Transverse colon (tissue), 3 donors: ENCODE measurements at regions not wholly inside any gene's neighbourhood (a gene's known extent, or its start where the extent isn't known, plus 50 kb on each side); places are given as distances from the start of the nearest gene placed in this dataset.

Experiments
- POLR2A ChIP-seq: fragments of 450-650 bp; IDR thresholded peaks from one replicate; pipeline ENCODE4 v1.6.1; 2016; ENCODE audit warnings: antibody characterized with exemption, mild to moderate bottlenecking, moderate library complexity
- TF ChIP-seq, protein P1 (sequence below), 5 experiments: fragments of 200-600 bp in 3 of 5; fragments of 450-650 bp in 2 of 5; sonication (generic) in 3 of 5; IDR thresholded peaks; 1 replicate in 2 of 5; 2 replicates in 3 of 5; pipeline ENCODE4 v1.5.1; 2016 to 2017; ENCODE audit warnings: antibody characterized with exemption in 5 of 5, inconsistent platforms in 3 of 5, mild to moderate bottlenecking in 2 of 5, moderate library complexity in 1 of 5

- TF ChIP-seq, protein P1, sequence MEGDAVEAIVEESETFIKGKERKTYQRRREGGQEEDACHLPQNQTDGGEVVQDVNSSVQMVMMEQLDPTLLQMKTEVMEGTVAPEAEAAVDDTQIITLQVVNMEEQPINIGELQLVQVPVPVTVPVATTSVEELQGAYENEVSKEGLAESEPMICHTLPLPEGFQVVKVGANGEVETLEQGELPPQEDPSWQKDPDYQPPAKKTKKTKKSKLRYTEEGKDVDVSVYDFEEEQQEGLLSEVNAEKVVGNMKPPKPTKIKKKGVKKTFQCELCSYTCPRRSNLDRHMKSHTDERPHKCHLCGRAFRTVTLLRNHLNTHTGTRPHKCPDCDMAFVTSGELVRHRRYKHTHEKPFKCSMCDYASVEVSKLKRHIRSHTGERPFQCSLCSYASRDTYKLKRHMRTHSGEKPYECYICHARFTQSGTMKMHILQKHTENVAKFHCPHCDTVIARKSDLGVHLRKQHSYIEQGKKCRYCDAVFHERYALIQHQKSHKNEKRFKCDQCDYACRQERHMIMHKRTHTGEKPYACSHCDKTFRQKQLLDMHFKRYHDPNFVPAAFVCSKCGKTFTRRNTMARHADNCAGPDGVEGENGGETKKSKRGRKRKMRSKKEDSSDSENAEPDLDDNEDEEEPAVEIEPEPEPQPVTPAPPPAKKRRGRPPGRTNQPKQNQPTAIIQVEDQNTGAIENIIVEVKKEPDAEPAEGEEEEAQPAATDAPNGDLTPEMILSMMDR (IDR thresholded peaks at IDR 0.05): no peak
- no peak for TF ChIP-seq POLR2A
These were observed 86.9 kb downstream of the SNX5 start for GRCh38 chr20:17881741-17882064.
